ENCODE measurements at regions not wholly inside any gene's neighbourhood (a gene's known extent, or its start where the extent isn't known, plus 50 kb on each side); places are given as distances from the start of the nearest gene placed in this dataset.

DNA sequence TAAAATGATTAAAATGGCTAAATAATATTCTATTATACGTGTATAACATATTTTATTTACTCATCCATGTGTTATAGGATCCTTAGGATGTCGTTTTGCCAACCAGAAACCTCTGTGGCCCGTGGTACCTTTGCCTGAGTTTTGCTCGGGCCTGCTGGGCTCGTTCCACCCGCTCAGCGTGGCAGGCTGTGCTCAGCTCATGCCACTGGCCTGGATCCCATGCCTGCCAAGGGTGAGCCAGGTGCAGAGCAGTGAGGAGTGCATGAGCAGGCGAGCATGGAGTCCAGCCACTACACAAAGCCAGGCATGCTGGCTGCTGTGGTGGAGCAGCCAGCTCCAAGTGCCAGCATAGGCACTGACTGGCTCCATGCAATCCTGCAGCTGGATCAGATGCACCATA, 417.2 kb downstream of the TTLL7 start:
- DNase-seq (ENCODE audit: low read depth) = no peak

DNA sequence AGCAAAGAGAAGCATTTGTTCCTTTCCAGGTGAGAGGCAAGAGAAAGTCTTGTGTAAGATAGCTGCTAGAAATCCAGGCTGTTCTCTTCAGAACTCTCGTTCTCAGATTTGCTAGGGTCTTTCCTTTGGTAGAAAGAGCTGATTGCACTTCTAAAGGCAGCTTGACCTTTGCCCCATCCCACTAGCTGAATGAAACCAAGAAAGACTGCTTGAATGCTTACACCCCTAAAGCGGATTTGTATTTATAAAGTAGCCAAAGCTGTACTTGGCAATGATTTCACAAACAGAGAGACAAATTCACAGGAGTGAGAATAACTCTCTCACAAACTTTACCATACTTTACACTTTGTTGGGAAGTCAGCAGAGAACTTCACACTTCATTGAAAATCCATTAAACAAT, 424.1 kb downstream of the TTLL7 start:
- no peak for DNase-seq (ENCODE audit: low read depth)

DNA sequence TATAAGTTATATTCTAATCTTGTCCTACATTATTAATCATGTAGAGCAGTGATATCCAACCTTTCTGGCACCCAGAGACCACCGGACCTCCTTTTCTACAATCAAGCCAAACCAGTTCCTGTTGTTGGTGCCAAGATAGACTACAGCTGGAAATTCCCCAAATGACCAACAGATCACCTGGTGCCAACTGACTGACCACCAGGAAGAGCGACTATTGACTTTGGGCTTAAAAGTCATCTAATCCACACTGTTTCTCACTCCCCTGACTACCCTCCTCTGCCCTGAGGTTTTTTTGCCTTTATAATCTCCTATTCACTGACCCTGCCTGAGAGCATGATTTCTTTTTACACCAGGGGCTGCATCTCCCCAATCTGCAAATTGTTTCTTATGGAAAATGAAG, 425.2 kb downstream of the TTLL7 start:
- no peak for DNase-seq (ENCODE audit: low read depth)

DNA sequence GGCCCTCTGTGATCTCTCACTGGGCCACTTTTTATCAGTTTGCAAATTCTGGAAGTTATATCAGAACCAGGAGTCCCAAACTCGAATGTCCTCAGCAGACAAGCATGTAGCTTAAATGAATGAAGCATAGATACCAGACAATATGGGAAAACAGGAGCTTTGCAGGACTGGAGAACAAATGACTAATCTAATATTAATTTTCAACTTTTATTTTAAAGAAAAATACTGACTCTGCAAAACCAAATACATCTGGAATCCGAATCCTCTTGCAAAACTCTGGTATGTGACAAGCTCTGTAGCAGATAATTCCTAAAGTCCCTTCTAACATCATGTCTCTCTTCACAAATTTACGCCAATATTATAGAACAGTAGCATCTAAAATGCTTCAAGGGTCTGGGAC, 427.4 kb downstream of the TTLL7 start:
- no peak for DNase-seq (ENCODE audit: low read depth)

GRCh38 chr1:83561346-83561745, 437.6 kb downstream of the TTLL7 start:
- no peak for DNase-seq (ENCODE audit: low read depth)

DNA sequence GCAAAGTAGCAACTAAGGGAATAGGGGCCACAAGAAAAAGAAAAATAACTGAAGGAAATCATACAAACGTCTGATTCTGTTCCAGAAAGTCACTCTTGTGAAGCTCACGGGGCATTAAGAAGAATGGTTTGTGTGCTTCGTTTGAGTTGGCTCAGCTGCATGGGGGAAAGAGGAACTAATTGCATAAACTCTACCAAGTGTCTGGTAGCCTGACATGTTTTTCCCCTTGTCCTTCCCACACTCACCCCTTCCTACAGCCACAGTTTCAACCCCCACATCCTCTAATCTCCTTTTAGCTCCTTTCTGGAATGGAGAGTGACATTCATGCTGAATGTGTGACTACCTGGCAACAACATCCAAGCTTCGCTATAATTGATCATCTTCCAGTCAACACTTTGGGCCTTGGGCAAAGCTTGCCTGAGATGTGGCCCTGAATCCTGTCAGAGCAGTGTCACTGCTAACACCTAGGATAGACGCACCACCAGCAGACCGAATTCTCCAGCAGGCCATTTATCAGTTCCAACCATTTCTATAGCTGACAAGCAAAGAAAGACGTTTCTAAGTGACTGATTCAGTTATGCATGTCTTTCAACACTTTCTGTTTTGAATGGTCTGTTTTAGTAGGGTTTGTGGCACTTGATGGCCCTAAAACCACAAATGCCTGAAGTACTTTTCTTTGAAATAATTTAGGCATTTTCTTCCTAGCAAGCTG, 439.6 kb downstream of the TTLL7 start:
- peak; percentile 28 for DNase-seq (ENCODE audit: low read depth)

DNA sequence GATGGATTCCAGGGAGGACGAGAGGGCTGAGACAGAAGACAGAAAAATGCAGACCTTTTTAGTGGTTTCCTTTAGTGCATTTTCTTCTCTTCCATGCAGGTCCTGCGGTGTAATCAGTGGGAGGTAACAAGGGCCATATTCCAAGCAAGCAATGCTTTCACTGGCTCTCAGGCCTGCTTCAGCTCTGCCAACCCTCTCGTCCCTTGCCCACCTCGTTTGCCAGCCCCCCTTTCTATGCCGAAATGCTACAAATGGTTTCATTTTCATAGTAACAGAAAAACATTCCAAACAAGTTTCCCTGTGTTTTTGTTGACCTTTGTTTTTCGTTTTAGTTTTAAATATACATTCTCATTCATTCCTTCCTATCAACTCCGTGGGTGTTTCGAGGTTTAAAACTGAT, 443.1 kb downstream of the TTLL7 start:
- peak; percentile 28 for DNase-seq (ENCODE audit: low read depth)

DNA sequence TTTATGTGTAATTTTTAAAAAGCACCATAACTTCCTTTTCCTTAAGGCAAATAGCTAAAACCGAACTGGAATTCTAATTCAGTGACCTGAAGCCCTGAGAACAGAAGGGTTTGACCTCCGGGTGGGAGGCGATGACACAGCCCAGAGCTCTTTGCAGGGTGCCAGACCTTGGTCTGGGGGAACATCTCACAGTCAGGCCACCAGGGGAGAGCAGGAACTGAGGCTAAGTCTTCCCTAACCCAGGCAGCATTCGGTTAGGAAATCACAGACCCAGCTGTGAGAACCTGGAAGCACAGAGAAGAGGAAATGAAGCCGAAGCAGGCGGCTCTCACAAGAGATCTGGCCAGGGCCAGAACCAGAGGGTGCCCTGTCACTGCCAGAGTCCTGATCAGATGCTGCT, 444.8 kb downstream of the TTLL7 start:
- no peak for DNase-seq (ENCODE audit: low read depth)

- no peak for DNase-seq (ENCODE audit: low read depth)
Measured at GRCh38 chr1:83552820-83553219, 446.1 kb downstream of the TTLL7 start.

DNA sequence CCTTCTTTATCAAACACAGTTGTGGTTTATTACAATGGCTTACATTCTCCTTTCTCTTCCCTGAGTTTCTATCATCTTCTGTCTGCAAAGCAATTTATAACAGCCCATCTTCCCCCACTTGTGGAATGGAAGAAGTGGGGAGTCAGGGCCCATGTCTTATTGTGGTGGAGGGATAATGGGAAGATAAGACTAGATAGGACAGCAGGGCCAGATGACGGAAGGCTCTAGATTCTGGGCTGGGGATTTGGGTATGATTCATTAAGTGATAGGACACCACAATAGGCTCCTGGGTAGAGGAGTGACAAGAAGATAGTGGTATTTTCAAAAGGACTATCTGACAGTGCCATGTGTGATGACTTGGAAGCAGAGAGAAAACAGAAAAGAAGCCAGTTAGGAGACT, 450.6 kb downstream of the TTLL7 start:
- DNase-seq (ENCODE audit: low read depth) = no peak

- peak; percentile 15 for DNase-seq (ENCODE audit: low read depth)
Measured at GRCh38 chr1:83547901-83548300, 451.0 kb downstream of the TTLL7 start.

GRCh38 chr1:83546874-83547273, 452.1 kb downstream of the TTLL7 start:
- DNase-seq (ENCODE audit: low read depth) = peak; percentile 17

- peak; percentile 24 for DNase-seq (ENCODE audit: low read depth)
Measured at GRCh38 chr1:83545066-83545862, 453.7 kb downstream of the TTLL7 start.

GRCh38 chr1:83543222-83543973, 455.5 kb downstream of the TTLL7 start:
- no peak for DNase-seq (ENCODE audit: low read depth)

DNA sequence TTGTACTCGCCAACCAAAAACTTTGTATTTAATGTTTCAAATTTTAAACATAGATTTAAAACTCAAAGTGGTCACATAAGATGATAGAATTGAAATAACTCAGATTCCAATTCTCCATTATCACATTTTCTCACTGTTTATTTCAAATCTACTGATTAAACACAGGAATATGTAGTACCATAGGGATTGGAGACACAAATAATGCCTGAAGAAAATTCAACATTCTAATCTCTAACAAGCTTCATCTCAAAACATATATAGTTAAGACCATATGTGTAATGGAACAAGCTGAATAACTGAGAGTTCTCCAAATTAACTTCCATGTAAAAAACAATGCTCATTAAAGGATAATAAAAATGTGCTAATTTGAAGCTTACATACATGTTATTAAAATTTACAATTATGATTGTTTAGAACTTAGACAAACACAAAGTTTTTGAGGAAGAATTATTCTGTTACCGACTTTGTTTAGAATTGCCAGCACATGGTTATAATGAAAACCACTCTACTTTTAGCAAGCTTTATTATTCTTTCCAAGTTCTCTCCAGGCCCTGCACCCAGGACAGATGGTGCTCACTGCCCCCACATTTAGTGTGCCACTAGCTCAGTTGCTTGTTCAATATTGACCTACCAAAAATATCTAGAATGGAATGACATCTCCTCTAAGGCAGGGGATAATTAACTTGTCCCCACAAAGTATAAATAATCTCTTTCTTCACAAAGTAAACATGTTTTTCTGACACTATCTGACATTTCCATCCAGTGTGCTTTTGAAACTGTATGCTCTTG, 467.2 kb downstream of the TTLL7 start:
- DNase-seq (ENCODE audit: low read depth) = no peak

DNA sequence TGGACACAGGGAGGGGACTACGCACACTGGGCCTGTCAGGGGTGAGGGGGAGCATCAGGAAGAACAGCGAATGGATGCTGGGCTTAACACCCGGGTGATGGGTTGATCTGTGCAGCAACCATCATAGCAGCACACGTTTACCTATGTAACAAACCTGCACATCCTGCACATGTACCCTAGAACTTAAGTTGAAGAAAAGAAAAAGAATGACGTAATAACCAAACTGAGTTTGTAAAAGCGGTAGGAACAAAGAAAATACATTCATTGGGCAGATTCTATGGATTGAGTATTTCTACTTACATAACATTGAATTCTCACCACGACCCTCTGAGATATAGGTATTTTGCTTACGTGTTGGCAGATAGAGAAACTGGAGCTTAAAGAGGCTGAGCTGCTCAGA, 468.4 kb downstream of the TTLL7 start:
- DNase-seq (ENCODE audit: low read depth) = no peak

- DNase-seq (ENCODE audit: low read depth) = no peak
Measured at GRCh38 chr1:83527987-83528386, 470.9 kb downstream of the TTLL7 start.

GRCh38 chr1:83520797-83521196, 478.1 kb downstream of the TTLL7 start:
- DNase-seq (ENCODE audit: low read depth) = no peak

DNA sequence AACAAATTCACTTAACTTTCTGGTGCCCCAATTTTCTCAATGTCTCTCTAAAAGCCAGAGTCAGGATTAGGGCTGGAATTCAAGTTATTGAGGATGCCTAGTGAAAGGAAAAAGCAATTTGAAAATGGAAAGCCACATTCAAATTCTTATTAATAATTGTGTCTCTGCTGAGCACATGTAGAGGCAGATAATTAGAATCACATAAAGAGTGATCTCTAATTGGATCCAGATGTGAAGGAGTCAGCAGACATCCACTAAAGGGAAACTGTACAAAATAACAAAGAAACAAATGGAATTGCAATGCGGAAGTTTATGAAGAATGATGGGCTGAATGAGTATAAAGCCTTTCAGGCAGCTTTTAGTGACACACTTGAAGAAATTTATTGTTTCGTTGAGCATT, 482.6 kb downstream of the TTLL7 start:
- DNase-seq (ENCODE audit: low read depth) = no peak

- DNase-seq (ENCODE audit: low read depth) = peak; percentile 68
Measured at GRCh38 chr1:83515578-83516154, 483.3 kb downstream of the TTLL7 start.

DNA sequence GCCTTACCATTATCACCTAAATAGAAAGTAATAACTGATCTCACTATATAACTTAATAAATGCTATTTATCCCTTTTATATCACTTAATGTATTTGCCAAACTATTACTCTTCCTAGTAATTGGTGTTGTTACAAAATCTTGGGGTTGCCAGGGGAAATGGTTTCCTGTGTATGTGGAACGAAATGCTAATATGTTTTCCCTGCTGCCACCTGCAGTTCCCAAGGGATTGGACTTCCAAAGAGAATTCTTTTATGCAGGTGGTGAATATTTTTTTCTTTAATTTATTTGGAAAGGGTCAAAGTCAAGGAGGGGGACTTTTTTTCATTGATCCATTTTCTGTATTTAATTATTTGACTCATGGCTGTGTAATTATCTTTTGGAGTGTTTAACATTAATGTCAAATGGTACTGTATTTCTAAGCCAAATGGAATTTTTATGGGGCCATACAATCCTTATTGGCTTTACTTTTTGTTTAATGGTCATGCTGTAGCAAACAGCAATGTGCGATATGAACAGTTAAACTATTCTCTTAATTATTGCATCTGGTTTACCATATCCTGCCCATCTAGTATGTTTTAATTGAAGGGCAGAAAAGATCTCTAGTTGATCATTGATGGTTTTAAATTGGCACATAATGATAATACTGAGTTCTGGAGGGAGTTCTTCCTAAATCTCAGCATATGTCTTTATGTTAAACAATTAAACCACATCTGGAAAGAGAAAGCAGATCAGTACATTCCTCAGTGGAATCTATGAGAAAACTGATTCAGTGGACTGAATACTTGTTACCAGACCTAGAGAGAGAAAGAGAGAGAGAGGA, 486.3 kb downstream of the TTLL7 start:
- peak; percentile 47 for DNase-seq (ENCODE audit: low read depth)
